BE2C (cell line): ENCODE measurements at regions not wholly inside any gene's neighbourhood (a gene's known extent, or its start where the extent isn't known, plus 50 kb on each side); places are given as distances from the start of the nearest gene placed in this dataset.

ENCODE experiments used
- DNase-seq: peaks from one replicate; pipeline ENCODE4 v3.0.0-alpha.2; 2020
- H3K27me3 ChIP-seq: fragments of 250-450 bp; sonication (Bioruptor Pico); 2 replicates; pipeline ENCODE4 v1.5.1; 2020; ENCODE audit warnings: mild to moderate bottlenecking
- H3K36me3 ChIP-seq: fragments of 250-450 bp; sonication (Bioruptor Pico); 2 replicates; pipeline ENCODE4 v1.5.1; 2020; ENCODE audit warnings: mild to moderate bottlenecking
- H3K4me1 ChIP-seq: fragments of 250-450 bp; sonication (Bioruptor Pico); 2 replicates; pipeline ENCODE4 v1.5.1; 2020
- H3K4me3 ChIP-seq: 2 replicates; pipeline ENCODE4 v1.5.1; 2011; ENCODE audit warnings: low read depth, low read length
- H3K9me3 ChIP-seq: fragments of 250-450 bp; sonication (Bioruptor Pico); 2 replicates; pipeline ENCODE4 v1.5.1; 2020
- CTCF ChIP-seq: IDR thresholded peaks from 2 replicates; pipeline ENCODE4 v1.5.1; 2012; ENCODE audit warnings: mild to moderate bottlenecking, low read depth, low read length

DNA sequence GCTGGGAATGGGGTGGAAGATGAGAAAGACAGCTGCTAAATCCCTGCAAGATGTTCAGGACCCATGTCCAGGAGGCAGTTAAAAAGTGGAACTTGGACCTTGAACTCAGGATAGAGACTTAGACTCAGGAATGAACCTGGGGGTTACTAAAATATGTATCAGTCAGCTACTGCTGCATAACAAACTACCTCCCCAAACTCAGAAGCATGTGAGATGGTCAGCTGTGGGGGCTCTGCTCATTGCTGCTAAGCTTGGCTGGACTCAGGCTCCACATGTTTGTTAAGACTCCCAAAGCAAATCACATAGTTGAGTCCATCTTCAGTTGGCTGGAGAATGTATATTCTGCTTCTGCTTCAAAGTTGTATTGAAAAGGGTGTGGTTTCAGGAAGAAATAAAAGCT, 61.4 kb upstream of the COPS8 start:
- no peak for TF ChIP-seq CTCF
- no peak for DNase-seq
- H3K4me1 ChIP-seq, result no peaks in the 10 kb centered on the region
- H3K36me3 ChIP-seq, result no peaks in the 10 kb centered on the region
- peaks cover 19% of the 10 kb centered on the region for H3K27me3 ChIP-seq
- H3K9me3 ChIP-seq, result no peaks in the 10 kb centered on the region
- H3K4me3 ChIP-seq, result no peak overlapping the region

GRCh38 chr2:237025090-237025865, 60.4 kb upstream of the COPS8 start:
- TF ChIP-seq CTCF, result no peak
- Histone ChIP-seq H3K4me1 (no peaks in the 10 kb centered on the region), H3K4me3 (no peak overlapping the region), H3K9me3 (no peaks in the 10 kb centered on the region), H3K36me3 (no peaks in the 10 kb centered on the region), H3K27me3 (peaks cover 19% of the 10 kb centered on the region)
- no peak for DNase-seq

GRCh38 chr2:237026981-237027711, 58.5 kb upstream of the COPS8 start:
- TF ChIP-seq CTCF, result peak; percentile 87
- peak; percentile 58 for DNase-seq
- no peak overlapping the region for H3K4me3 ChIP-seq
- H3K9me3 ChIP-seq, result no peaks in the 10 kb centered on the region
- H3K27me3 ChIP-seq, result peaks cover 19% of the 10 kb centered on the region
- no peaks in the 10 kb centered on the region for H3K4me1 ChIP-seq
- H3K36me3 ChIP-seq, result no peaks in the 10 kb centered on the region

- no peak for DNase-seq
- no peak overlapping the region for H3K4me3 ChIP-seq
- no peaks in the 10 kb centered on the region for H3K9me3 ChIP-seq
- H3K4me1 ChIP-seq, result no peaks in the 10 kb centered on the region
- no peak for TF ChIP-seq CTCF
- peaks cover 19% of the 10 kb centered on the region for H3K27me3 ChIP-seq
- H3K36me3 ChIP-seq, result no peaks in the 10 kb centered on the region
These were observed 58.0 kb upstream of the COPS8 start for GRCh38 chr2:237027712-237028029.

- DNase-seq, result no peak
- no peaks in the 10 kb centered on the region for H3K4me1 ChIP-seq
- H3K27me3 ChIP-seq, result peaks cover 15% of the 10 kb centered on the region
- H3K4me3 ChIP-seq, result no peak overlapping the region
- TF ChIP-seq CTCF, result no peak
- no peaks in the 10 kb centered on the region for H3K9me3 ChIP-seq
- H3K36me3 ChIP-seq, result no peaks in the 10 kb centered on the region
These were observed 55.3 kb upstream of the COPS8 start for GRCh38 chr2:237030382-237030781.

DNA sequence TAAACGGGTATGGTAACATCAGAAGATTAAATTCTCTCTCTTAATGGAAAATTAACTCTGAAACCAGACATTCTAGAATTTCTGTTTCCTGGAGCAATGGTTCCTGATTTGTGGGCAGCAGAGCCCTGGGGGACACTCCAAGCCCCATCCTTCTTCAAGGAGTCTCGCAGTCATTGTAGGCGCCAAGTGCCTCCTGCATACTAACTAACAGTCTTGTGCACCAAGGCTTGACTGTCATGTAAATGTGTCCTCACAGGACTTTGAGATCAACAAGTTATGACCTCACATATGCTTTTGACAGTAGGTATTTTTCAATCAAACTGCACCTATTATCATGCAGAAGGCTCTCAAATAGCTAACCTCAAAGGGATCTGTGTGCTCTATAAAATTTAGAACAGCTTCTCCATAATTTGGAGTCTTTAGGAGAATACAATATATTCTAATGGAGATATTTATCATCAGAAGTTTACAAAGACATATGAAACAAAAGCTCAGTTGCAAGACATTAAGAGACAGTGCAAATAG, 52.1 kb upstream of the COPS8 start:
- no peaks in the 10 kb centered on the region; the same call in 1 of the 2 replicates for H3K9me3 ChIP-seq
- DNase-seq, result no peak
- H3K4me1 ChIP-seq, result no peaks in the 10 kb centered on the region
- H3K36me3 ChIP-seq, result no peaks in the 10 kb centered on the region
- TF ChIP-seq CTCF, result no peak
- H3K4me3 ChIP-seq, result no peak overlapping the region
- peaks cover 4% of the 10 kb centered on the region; the same call in 1 of the 2 replicates for H3K27me3 ChIP-seq
